HG03571 (cell line): ENCODE measurements at regions not wholly inside any gene's neighbourhood (a gene's known extent, or its start where the extent isn't known, plus 50 kb on each side); places are given as distances from the start of the nearest gene placed in this dataset.

Source experiments
- ATAC-seq: cut with Tn5 transposase; IDR thresholded peaks from one replicate; pipeline ENCODE4 v1.9.1; 2021; ENCODE audit not compliant: unreplicated experiment

DNA sequence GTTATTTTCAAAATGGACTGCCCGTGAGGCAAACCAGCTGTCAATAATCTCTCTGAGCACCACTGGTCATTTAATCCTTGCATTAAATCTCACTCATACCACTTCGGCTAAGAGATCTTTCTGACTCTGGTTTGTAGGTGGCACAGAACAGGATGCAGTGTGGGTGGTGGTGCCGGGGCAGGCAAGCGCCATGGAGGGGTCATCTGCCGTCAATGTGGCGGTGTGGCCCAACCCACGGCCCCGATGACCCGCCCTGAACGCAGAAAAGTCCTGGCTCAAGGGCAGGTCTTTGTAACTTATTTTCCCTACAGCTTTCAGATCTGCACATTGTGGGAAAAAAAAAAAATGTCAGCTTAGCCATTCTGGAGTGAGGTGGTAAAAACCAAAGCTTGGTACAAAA is 73.2 kb upstream of the MGMT start:
- ATAC-seq: no peak

- no peak for ATAC-seq
Observed at GRCh38 chr10:129394518-129395328, 72.3 kb upstream of the MGMT start.

GRCh38 chr10:129396021-129396722 is 70.9 kb upstream of the MGMT start:
- ATAC-seq: no peak

- no peak for ATAC-seq
Observed at GRCh38 chr10:129397198-129397974, 69.7 kb upstream of the MGMT start.

DNA sequence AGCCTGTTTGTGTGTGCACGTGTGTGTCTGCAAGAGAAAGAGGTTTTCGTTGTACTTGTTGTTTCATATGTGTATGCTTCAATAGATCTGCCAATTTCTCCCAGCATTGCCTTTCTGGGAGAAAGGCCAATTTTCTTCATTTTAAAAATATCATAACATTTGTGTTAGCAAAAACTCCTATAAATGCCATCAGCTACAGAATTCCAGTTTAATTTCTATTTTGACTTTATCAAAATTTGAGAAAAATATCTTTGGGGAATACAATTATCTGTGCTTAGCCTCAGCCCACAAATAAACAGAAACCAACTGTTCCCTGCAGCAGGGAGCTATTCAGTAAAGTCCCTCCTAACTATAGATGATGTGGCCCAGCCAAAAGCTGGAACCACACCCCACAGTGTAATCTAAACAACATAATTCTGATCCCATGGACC is 68.3 kb upstream of the MGMT start:
- no peak for ATAC-seq

GRCh38 chr10:129400426-129400825 is 66.6 kb upstream of the MGMT start:
- no peak for ATAC-seq

DNA sequence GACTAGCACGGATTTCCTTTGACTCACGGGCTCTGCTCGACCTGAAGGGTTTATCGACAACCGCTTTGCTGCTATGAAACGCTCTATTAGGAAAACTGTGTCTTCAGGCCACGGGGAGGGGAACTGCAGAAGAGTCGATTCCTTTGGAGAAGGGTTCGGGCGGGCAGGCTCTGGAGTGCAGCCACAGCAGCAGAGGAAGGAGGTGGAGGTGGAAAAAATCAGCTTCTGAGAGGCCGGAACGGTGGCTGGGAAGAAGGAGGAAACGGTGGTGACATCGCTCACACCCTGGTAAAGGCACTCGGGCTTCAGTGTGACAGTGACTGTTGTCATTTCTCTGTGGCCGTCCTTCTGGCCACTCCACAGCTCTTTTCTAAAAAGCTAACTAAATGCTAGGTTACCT is 64.6 kb upstream of the MGMT start:
- ATAC-seq: no peak

DNA sequence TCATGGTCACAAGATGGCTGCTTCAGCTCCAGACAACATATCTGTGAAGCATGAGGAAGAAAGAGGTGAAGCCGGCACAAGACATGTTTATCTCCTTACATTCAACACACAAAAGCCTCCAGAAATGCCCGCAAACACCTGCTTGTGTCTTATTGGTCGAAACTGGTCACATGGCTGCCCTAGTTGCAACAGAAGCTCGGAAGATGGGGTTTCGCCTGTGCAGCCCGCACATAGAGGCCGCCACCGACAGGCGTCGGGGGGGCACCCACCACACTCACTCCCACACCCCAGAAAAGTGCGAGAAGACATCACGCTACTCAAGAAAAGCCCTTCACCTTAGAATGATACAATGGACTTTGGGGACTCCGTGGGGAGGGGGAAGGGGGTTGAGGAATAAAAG is 63.0 kb upstream of the MGMT start:
- no peak for ATAC-seq

GRCh38 chr10:129405389-129405788 is 61.7 kb upstream of the MGMT start:
- ATAC-seq: no peak

DNA sequence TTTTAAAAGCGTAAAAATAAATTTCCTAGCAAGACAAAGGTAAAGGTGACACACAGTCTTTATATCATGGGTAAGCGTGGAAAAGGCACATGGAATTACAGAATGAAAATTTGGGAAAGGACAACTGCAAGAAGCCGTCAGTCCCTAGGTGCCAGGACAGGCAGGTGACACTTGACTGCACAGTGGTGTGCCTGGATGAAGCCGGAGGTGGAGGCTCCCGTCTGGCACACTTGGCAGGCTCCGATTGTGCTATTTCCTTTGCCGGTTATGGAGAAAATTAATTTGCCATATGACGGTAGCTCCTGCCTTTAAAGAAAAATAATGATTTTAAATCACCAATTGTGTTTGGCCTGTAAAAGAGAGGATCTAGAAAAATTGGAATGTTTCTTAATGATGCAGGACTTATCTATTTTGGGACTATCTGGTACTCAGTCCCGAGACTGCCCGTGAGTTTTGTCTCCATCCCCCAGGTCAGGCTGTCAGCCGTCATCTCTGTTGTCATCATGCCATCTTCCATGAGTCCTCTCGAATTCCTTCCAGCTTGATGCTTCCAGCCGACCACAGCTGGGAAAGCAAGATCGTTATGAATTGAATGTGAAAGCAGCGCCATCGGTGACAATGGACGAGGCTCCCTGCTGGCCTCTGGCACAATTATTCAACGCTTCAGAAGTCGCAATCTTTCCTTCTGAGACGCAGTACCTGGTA is 56.2 kb upstream of the MGMT start:
- ATAC-seq: no peak

DNA sequence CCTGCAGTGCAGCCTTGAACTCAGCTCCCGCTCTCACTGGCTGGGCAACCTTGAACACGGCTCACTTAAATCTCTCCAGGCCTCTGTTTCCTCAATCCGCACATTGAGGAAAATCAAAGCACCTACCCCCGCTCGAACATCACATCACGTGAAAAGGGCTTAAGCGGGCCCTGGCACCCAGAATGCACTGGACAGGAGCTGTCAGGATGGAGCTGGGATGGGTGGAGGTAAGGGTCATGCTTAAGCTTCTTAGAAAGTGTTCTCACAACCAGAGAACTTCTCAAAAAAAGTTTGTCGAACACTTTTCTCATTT is 55.7 kb upstream of the MGMT start:
- no peak for ATAC-seq

GRCh38 chr10:129411772-129412171 is 55.3 kb upstream of the MGMT start:
- no peak for ATAC-seq

DNA sequence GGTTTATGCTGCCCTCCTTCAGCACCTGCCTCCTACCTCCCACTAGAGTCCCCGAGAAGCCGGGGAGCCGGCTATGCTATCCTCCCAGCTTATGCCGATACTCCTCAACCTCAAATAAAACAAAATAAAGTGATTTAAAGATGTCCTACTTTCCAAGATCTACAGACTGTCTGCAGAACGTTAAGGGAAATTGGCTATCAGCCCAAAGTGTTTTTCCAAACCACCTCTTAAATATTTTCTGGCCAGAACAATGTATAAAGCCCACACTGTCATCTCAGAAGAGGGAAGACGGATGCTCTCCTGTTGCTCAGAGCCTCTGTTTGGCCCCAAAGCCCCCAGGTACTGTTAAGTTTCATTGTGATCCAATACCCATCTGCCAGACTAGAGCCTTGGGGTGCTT is 54.0 kb upstream of the MGMT start:
- no peak for ATAC-seq

- no peak for ATAC-seq
Observed at GRCh38 chr10:129415215-129416140, 51.6 kb upstream of the MGMT start.

- ATAC-seq: no peak
Observed at GRCh38 chr10:129416155-129416554, 50.9 kb upstream of the MGMT start.

DNA sequence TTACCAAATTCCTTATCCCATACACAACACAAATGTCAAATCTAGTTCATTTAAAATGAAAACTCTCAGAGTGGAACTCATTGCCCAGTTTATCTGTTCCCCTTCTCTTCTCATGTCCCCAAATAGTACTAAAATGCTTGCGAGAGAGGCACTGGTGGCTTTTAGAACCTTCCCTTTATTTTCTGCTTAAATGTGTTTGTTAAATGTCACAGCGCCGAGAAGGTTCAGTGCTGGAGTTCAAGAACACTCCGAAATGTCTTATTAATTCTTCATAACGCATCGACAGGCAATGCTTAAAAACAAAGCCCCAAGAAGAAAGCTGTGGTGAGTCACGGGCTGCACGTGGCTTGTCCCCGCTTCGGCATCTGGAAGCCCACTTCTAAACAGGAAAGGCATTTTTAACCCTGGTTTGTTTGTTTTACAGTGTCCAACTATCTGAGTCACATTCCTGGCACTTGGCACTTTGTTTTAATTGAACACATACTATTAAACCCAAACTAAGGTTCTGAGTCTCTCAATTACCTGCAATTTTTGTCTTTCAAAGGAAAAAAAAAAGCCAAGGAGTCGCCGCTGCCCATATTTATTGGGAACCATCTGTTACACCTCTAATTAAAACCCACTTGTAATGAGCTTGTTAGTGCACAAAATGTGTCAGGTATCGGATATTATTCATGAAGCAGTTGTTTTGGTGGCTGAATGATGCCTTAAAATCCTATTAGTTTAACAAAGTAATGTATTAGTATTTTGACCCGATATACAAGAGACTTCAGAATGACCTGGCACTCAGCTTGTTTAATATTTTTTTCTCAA is 49.9 kb upstream of the MGMT start:
- ATAC-seq: no peak
